T-helper 9 cell (primary cell): ENCODE measurements at regions not wholly inside any gene's neighbourhood (a gene's known extent, or its start where the extent isn't known, plus 50 kb on each side); places are given as distances from the start of the nearest gene placed in this dataset.
"Not testable (repeated sequence)": the region's sequence is repeated elsewhere in the genome, so short reads cannot be mapped to it uniquely, and the experiment has no call there.

ENCODE experiments used
- DNase-seq: peaks from one replicate; pipeline ENCODE4 v3.0.0-alpha.2; 2020

DNA sequence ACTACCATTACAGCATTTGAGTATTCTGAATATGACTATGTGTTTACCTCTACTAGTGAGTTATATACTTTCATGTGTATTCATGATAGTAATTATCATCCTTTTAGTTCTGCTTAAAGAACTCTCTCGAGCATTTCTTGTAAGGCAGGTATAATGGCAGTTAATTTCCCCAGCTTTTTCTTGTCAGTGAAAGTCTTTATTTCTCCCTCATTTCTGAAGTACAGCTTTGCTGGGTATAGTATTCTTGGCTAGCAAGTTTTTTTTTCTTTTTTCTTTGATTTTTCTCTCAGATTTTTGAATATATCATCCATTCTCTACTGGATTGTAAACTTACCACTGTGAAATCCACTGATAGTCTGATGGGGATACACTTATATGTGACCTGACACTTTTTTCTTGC is 165.9 kb upstream of the ARHGAP5 start:
- DNase-seq = no peak

GRCh38 chr14:31913370-31913769 is 163.7 kb upstream of the ARHGAP5 start:
- no peak for DNase-seq

- not testable (repeated sequence) for DNase-seq
Measured at GRCh38 chr14:31918289-31918688, 158.8 kb upstream of the ARHGAP5 start.

DNA sequence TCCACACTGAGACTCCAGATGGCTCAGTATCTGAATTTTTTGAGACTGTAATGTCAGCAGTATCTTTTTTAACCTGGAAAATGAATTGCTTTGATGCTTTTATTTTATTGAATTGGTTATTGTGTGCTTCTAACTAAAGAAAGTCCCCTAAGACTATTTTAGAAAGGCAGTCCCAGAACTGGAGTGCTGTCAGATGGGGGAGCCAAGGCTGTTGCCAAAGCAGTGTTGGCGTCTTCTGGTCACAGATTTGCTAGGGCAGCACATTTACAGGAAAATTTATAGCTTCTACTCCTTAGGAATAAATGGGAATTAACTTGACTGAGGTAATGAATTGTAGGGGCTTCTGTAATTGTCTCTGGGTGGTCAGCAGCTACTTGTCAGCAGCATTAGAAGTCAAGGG is 157.1 kb upstream of the ARHGAP5 start:
- no peak for DNase-seq

DNA sequence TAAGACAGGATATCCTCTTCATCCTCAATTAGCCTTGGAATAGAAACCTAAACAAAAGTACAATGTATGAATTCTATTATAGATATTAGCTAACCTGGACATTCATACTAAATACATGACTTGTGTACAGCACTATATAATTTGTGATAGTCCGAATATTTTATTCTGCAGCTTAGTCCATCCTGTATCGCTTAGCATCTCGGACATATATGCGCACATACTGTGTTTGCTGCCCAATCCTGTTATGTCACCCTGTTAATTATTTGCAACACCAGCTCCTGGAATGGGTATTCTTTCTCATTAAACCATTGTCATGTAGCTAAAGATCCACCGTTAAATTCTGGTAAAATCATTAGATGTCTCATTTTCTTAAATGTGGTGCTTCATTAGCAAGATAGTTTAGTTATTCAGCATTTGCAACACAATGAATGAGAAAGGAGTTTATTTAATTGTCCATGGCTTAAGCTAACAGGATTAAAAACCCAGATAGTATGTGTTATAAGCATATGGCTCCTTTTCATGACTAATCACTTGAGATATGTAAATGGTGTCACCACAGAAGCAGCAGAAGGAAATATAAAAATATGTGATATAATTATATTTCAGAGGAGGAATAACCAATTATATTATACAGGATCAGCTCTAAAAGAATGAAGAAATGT is 156.0 kb upstream of the ARHGAP5 start:
- DNase-seq = no peak

- no peak for DNase-seq
Measured at GRCh38 chr14:31921721-31922120, 155.4 kb upstream of the ARHGAP5 start.

GRCh38 chr14:31926123-31926522 is 151.0 kb upstream of the ARHGAP5 start:
- DNase-seq = no peak

DNA sequence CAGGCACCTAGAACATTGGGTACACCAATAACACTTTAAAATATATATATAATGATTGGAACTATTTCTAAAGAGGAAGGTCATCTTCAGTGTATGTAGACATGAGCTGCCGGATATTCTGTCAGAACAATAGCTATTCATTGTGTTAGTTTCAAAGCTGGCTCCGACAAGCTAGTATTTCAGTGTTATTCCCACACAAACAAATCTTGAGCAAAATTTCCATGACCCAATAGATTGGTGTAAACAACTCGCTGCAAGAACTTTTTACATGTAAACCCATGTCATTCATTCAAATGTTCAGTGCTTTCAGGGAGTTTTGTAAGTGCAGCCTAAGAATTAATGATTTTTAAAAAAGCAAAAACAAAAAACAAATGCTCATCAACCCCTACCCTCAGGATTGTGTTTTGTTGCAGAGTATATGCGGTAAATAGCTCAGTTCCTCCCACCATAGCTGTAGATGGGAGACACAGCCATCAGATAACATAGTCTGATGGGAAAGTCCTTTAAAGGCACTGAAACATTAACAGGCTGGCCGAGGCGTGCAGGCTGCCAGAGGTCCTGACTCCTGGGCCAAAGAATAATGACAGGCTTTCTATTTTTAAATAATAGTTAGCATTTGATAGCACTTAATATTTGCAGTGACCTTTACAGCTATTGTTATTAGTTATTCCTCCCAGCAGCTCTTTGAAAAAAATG is 150.3 kb upstream of the ARHGAP5 start:
- no peak for DNase-seq

DNA sequence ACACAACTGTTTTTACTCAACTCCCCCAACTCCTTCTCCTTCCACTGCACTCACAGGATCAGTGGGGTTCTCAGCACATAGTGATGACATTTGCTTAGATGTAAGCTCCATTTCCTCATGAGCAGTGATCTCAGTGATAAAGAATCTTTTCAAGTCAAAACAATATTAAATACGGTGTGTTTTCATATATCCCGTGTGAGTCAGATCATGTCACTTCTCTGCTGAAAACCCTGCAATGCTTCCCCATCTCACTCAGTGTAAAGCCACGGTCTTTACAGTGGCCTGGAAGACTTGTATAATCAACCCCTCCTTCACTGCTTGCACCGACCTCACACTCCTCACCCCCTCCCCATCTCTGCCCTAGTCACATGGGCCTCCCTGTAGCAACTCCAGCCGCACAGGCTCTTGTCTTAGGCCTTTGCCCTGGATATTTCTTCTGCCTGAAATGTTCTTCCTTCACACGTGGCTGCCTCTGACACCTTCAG is 149.7 kb upstream of the ARHGAP5 start:
- DNase-seq = no peak

DNA sequence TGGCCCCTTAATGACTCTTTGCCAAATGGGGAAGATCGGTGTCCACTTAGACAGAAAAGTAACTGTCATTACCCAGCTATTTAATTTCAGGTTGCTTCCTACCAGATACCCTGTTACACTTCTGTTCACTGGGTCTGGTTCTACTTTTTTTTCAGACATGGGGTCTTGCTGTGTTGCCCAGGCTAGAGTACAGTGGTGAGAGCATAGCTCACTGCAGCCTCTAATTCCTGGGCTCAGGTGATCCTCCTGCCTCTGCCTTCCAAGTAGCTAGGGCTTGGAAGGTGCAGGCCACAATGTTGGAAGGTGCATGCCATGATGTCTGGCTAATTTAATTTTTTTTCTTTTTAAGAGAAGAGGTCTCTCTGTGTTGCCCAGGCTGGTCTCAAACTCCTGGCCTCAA is 147.0 kb upstream of the ARHGAP5 start:
- no peak for DNase-seq

DNA sequence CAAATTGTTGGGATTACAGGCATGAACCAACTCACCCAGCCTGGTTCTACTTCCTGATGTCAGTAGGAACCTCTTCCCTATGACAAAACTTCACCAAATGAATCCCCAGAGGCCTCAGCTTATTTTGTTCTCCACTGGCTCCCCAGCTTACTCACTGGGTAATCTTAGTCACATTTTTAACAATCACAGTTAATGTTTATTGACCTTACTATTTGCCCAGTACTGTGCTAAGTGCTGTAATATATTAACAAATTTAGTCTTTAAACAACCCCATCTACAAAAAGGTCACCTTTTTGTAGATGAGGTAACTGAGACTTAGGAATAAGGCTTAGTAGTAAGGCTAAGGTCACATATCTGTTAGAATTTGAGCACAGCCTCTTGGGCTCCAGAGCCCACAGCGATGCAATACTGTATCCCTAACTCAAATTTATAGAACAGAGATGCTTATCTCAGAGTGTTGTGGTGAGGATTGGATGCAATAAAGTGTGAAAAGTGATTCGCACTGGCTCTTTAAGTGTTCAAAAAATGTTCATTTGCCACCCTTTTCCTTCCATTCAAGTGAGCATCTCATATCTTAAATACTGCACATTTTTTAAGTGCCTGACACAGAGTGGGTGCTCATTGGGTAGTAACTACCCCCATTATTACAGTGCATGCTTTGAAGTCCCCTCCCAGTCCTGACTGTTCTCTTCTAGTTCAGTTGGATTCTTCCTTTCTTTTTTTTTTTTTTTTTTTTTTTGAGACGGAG is 146.4 kb upstream of the ARHGAP5 start:
- no peak for DNase-seq

- DNase-seq = no peak
Measured at GRCh38 chr14:31932675-31933074, 144.4 kb upstream of the ARHGAP5 start.

GRCh38 chr14:31933716-31934115 is 143.4 kb upstream of the ARHGAP5 start:
- no peak for DNase-seq

DNA sequence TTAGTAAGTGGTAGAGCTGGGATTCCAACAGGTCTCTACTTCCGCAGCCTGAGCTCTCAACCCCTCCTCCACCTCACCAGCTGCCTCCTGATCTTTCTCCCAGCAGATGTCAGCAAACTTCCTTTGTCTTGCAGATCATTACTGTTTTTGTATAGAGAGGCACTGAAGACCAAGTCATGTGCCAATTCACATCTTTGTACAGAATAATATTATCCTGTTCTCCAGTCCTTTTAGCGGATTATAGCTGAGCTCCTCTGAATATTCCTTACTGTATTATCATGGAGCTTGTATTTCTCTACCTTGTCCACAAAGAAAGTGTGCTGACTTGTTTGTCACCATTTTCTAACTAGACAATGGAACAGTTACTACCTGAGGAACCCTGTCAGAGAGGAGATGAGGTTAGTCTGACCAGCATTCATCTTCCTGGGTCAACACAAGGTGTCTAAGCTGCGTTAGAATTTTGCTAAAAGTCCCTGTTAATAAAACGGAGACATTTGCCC is 142.3 kb upstream of the ARHGAP5 start:
- no peak for DNase-seq

DNA sequence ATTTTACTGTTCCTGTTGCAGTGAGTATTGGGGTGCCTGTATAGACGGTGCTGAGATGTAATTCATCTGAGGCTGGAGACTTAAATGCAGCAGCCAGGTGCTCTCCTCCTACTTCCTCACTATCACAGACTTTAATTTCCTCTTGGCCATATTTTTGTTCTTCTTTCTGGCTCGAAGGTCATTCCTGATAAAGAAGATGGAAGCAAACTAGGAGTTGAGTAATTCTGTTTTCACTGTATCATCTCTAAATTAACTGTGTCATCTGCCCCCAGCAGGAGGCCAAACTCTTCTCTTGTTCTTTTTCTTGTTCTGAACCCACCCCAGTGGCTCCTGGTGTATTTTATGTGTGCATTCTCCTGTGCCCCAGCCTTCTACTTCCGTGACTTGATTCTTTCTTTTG is 141.7 kb upstream of the ARHGAP5 start:
- DNase-seq = no peak

- no peak for DNase-seq
Measured at GRCh38 chr14:31936115-31936514, 141.0 kb upstream of the ARHGAP5 start.

- DNase-seq = peak; percentile 4
Measured at GRCh38 chr14:31937730-31938346, 139.3 kb upstream of the ARHGAP5 start.

GRCh38 chr14:31939934-31940333 is 137.2 kb upstream of the ARHGAP5 start:
- no peak for DNase-seq

GRCh38 chr14:31941487-31941886 is 135.6 kb upstream of the ARHGAP5 start:
- DNase-seq = no peak

DNA sequence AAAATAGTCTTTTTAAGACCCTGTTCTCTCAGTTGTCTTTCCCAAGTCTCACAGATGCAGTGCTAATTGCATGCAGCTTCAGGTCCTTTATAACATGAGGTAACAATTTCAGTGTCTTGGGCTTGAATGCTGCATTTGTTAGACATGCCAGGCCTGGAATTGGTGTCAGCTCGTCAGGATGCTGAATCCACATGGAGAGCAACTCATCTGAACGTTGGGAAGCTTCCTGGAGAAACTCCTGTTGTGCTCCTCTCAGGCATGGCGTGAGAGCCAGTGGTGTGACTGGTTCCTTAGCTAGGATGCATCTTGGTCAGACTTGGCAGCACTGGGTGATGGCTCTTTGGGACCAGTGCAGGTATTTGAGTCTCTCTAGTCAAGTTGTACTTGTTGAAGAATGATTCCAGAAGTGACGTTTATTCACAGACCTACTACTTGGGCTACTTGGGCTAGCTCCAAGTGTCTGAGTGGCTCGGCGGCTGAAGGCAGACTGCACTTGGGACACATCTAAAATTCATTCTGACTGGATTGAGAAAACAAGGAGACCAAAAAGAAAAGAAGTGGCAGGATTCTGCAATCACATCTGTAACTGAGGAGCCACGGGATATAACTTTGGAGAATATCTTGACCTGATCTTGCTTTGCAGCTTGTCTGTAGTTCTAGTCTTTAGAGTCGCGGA is 134.8 kb upstream of the ARHGAP5 start:
- no peak for DNase-seq

DNA sequence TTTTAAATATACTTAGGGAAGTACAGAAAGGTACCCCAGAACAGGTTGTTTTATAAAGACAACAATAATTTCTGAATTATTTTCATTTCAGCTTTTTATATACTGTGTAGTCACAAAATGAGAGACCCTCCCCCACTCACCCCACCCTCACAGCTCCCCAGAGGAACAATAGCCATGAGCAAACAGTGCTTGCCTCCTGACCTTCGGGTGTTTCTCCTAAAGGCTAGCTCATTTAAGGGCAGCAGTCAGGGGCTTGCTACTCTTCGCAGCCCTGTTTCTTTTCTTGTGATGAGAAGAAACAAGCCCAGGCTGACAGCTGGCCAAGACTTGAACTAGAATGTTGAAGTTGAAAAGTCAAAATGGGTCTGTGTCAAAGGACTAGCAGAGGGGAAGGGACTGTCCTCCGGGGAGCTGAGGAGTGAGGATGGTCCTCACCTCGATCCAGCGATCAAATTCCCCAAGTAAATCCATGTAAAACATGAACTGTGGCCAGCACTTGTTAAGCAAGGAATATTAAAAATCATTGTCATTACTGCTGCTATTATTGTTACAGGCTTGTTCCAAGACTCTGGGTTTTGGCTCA is 133.8 kb upstream of the ARHGAP5 start:
- no peak for DNase-seq

DNA sequence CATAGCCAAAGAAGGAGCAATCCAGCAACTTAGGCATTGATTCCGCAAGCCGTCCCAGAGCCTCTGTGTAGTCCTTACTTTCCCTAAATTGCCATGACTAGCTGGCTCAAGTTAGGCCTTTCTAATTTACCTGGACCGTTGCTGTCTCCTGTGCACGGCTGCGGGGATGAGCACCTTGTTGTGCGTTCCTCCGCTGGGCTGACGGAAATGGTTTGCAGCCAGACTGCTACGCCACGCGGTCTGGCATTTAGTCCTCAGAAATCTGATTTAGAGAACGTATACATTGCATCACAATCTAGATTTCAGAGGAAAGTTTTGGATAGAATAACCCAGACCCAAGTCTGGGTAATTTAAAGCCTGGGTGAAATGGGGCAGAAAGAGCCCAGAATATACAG is 133.2 kb upstream of the ARHGAP5 start:
- DNase-seq = no peak
